GM21447 (cell line): ENCODE measurements at regions not wholly inside any gene's neighbourhood (a gene's known extent, or its start where the extent isn't known, plus 50 kb on each side); places are given as distances from the start of the nearest gene placed in this dataset.

Experiments
- ATAC-seq: cut with Tn5 transposase; IDR thresholded peaks from one replicate; pipeline ENCODE4 v1.9.1; 2021; ENCODE audit not compliant: unreplicated experiment

DNA sequence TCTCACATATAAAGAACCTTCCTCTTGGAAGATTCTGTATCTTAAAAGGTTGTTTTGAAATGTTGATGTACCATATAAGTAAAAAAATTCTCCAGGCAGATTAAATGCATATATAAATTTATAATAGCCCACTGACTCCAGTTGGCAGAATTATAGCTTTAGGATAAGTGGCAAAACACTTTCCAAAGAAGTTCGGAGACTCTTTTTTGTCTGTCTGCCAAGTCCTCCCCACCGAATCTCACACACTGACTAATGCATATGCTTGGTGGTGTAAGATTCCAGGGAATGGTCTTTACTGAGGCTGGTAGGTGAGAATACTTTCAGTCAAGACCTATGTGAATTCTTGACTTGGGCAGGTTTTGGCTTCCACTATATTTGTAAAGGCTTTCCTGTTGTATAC lies 724.3 kb upstream of the CXADR start:
- ATAC-seq, result no peak

DNA sequence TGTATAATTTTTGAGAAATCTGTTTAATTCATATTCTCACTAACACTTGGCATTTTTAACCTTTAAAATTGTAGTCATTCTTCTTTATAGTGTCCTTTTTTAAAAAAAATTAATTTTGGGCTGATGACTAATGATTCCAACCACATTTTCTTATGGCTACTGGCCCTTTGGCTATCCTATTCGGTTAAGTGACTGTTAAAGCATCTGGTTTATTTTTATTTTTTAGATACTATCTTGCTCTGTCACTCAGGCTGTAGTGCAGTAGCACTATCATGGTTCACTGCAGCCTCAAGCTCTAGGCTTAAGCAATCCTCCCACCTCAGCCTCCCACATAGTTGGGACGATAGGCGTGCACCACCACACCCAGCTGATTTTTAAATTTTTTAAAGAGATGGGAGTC lies 723.2 kb upstream of the CXADR start:
- no peak for ATAC-seq

DNA sequence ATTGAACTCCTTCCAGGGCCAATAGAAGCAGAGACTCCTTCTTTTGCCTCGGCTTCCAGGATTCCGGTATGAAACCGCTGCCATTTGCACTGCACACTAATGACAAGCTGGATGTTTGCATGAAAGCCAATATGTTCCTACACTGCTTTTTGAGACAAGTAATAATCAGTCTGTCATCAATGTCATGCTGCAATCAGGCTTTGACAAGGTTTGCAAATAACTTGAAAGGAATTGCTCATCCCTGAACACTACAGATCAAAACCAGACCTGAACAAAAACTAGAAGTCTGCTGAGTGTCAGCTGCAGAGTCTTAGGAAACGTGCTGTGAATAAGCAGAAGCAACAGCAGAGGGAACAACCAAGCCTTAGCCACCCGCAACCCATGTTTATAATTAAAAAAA lies 720.7 kb upstream of the CXADR start:
- no peak for ATAC-seq

DNA sequence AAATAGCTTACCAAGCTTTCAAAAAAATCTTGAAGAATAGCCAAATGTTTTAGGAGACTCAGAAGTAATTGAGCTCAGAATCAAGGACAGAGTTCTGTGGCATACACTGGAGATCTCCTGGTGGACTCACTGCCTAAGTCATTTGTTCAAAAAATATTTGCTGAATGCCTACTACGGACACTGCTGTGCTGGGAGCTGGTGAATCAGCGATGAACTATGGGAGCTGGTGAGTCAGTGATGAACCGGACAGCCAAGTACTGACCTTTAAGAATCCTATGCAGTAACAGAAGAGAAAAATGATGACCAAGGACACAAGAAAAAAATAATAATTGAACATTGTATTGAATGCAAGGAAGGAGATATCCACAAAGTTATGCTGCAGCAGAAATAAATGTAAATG lies 717.9 kb upstream of the CXADR start:
- no peak for ATAC-seq

DNA sequence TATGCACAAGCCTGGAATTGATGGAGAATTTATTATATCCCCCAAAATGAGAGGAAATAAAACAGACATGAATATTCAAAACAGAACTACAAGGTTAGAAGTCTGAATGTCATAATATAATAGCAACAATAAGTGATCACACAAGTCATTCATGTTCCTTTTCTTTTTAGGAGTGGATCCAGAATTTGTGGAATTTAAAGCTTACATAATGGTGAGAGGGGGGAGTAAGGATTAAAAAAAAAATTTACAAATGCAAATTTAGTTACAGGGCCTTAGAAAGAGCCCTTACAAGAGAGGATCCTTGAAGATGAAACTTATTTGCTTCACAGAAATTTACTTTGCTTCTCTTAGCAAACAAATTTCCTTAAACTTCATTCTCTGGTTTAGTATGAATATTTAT lies 716.1 kb upstream of the CXADR start:
- ATAC-seq, result no peak

DNA sequence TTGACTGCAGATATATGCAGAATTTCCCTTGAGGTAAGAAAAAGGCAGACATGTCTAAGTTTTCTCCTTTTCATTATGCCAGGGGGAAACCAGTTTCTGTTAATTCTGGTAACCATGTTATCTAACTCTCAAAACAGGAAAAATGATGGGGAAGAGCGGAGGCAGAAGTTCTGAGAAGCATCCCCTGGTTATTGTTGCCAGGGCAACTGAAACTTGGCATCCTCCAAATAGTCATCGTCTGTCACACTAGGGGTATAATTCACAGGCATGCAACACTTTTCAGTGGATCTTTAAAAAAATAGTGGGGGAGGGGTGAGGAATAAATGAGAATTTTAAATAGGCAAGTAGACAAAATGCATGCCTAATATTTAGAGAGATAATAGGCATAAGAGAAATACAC lies 715.3 kb upstream of the CXADR start:
- ATAC-seq, result no peak

DNA sequence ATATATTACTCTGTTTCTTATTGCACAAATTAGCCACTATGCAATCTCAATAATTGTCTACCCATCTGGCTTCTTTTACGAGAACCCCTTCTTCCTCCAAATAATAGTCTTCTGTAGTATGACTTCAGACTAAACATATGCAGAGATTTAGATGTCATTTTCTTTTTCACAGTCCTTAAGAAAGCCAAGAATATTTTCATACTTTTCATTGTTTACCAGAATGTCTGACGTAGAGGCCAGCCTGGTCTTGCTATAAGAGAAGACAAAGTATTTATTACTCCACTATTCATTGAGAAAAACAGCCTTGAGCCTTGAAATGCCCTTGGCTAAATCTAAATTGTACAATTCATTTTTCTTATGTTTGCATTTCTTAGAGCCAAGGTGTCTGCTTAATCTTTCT lies 714.9 kb upstream of the CXADR start:
- ATAC-seq, result no peak

DNA sequence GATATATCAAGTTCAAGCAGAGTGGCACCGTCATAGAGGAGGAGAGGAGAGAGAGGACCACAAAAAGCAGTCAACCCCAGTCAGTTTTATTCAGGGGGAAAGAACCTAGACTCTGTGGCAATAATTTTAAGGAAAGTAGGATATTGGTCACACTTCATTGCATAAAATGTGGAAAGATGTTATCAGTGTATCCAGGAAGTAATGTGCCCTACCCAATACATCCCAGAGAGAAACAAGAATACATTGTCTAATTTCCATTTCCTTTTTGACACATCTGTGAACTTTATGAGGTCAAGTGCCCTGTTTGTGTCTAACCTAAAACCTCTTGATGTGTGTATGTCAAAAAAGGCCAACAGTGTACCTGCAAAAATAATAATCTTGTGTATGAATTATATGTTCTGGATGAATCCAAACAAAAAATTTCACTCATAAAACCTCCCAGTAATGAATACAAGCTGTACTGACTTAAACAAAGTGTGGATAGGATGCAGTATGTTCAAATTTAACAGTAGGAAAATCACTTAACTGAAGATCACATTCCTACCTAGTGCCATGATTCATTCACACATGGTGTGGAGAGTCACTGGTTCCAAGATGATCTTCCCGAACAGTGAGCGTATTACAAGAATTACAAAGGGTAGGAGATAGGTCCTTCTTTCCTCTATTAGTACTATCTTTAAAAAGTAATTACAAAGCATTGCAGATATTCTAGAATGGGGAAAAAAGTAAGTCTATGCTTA lies 712.1 kb upstream of the CXADR start:
- no peak for ATAC-seq

DNA sequence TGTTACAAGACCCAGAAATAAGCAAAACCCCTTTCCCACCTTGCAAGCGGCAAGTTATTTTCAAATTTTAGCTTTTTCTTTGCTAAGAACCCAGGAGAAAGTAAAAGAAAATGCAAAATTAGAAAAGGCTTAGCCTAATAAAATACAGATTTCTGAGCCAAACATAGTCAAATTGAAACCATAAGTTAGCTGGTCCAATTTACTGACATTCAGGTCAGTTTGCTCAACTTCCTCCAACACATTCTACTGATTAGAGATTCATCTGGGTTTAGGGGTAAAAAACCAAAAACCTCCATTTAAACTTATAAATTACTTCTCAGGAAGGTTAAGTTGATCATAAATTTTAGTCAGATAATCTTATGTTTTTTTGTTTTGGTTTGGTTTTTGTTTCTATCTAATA lies 701.8 kb upstream of the CXADR start:
- ATAC-seq, result no peak

DNA sequence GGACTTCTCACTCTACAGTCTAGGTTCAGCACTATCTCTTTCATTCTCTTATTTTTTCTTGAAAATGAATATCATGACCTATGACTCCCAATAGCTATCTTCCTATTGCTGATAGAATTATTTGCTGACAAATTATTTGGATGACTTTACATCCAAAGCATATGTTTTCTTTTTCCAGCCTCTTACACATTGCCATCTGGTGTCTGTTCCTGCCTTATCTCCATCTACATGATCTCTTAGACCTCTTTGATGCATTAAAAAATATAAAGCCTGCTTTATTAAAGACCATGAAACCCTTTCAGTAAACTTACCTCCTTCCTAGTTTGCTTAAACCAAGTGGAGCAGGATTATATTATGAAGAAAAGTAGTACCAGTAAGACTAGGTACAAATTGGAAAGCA lies 700.9 kb upstream of the CXADR start:
- no peak for ATAC-seq

DNA sequence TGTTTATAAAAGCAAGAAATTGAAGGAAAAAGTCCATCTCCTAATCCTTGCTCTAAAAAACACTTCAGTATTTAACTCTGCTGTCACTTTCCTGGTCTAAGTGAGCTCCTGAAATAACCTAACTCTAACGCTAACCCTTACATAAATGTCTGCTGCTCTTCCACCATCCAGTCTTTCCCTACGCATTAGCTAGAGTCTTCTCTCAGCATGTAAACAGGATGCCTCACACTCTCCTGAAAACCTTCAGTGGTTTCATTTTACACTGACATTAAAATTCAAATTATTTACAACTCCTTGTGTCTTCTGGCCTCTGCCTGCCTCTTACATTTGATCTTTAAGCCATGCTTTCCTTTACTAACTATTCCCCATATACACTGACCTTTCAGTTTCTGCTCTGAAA lies 697.6 kb upstream of the CXADR start:
- ATAC-seq, result no peak

DNA sequence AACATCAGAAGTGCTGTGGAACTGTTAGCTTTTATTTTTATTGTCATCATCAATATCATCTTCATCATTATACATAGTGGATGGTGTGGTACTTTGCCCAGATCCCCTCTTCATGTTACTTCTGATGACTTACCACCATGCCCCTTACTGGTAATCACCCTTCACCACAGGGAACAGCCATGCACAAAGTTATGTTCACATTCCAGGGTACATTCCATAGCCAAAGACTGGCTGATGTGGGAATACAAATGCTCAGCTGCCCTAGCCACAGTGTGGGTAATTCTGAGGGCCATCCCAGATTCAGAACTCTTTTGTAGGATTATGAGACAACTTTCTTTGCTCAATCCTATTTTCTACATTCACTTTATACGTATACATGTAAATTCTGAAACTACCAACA lies 691.3 kb upstream of the CXADR start:
- ATAC-seq, result no peak

DNA sequence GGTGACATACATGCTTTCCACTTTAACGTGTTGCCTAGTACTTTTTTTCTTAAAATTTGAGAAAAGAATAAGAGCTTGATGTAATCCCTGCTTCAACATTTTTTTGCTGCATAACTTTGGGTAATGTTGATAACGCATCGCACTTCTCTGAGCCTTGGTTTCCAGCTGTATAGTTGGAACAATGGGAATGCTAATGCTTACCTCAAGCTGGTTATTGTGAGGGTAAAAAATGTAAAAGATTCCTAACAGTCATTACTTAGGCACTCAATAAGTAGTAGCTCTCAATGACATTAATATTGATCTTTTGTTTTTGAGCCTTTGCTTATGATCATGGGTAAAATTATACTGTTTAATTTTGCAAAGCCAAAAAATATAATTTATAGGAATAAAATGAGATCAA lies 683.3 kb upstream of the CXADR start:
- no peak for ATAC-seq

DNA sequence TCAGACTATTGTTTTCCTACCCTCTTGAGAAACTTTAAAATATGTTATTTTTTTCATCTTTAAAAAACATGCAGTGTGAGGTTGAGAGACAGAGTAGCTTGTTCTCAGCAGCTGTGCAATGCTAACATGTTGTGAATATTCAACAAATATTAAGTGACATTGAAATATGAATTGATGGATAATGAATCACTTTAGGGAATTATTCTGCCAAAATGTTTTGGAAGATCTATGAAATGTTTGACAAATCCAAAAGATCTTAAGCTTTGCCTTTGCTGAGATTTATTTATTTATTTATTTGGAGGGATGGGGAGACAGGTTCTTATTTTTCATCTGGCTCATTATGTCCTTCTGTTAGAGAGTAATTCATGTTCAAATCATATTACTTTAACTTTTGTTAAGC lies 680.1 kb upstream of the CXADR start:
- ATAC-seq, result no peak

DNA sequence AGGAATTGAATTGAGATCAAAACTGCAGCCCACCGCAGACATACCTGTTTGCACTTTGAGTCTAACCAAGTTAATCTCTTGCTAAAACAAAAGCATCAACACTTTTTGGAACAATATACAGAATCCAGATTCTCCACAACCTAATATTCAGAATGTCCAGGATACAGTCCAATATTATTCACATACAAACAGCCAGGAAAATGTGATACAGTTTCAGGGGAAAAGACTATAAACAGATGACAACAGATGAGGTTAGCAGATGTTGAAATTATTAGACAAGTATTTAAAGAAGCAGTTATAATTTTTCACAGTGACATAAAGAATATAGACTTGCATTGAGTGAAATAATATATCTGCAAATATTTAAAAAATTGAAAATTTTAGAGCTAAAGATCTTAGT lies 678.1 kb upstream of the CXADR start:
- no peak for ATAC-seq

DNA sequence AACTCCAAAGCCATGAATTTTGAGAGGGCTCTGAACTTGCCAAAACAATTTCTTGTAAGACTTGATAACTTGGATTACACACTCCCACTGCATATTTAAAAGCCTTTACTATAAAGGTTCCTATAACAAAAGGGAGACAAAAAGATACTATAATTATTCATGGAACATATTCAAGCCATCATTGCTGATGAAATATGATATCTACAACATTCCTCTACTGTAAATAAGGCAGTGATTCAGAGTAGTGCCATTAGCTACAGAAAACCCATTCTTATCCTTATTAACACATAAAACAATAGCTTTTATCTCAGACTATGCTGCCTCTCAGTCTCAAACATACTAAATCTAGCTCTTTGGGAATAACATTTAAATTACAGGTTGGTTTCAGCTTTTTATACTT lies 675.5 kb upstream of the CXADR start:
- ATAC-seq, result no peak

DNA sequence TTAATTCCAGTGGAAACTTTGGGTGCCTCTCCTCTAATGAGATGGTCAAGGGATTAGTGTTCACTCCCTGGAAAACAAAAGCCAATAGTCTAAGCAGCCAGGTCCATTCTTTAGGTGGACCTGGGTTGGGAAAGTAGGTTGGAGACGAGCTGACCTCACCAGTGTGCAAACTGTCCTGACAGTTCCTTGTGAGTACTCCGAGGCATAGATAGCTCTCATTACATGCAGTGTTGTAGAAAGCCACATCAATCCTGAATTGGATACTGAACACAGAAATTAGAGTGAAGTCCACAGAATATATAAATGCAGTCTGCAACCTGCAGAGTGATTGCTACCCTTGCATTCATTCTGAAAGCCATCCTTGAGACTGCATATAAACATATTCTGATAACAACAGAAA lies 675.1 kb upstream of the CXADR start:
- no peak for ATAC-seq

DNA sequence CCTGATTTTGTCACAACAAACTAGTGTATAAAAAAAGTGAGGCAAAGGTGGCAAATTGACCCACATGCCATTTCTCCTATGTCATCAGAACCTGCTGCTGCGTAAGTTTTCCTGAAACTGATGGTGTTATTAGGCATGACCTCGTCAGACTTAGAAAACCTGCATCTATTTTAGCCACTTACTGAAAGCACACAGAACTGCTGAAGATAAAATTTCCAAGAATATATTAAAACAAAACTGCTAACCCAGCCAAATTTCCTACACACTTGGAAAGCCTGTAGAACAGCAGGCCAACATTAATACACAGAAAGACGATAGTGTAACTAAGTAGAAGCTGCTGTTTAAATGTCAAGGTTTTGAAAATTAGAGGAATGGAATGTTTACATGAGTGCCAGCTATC lies 674.5 kb upstream of the CXADR start:
- no peak for ATAC-seq

DNA sequence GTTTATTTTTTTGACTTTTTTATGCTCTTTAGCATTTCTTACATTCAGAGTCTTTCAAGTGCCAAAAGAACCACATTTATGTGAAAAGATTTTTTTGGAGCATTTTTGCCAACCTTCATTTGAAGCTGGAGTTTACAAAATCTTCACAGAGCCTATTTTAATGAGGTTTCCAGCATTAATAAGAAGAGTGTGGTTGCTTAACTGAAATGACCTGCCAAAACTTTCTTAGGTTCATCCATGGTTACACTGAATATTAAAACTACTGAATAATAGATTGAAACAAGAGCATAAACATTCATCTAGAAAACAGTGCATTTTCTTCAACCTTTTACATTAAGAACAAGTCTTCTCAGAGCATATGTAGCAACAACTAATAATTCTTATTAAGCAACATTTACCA lies 672.3 kb upstream of the CXADR start:
- ATAC-seq, result no peak

DNA sequence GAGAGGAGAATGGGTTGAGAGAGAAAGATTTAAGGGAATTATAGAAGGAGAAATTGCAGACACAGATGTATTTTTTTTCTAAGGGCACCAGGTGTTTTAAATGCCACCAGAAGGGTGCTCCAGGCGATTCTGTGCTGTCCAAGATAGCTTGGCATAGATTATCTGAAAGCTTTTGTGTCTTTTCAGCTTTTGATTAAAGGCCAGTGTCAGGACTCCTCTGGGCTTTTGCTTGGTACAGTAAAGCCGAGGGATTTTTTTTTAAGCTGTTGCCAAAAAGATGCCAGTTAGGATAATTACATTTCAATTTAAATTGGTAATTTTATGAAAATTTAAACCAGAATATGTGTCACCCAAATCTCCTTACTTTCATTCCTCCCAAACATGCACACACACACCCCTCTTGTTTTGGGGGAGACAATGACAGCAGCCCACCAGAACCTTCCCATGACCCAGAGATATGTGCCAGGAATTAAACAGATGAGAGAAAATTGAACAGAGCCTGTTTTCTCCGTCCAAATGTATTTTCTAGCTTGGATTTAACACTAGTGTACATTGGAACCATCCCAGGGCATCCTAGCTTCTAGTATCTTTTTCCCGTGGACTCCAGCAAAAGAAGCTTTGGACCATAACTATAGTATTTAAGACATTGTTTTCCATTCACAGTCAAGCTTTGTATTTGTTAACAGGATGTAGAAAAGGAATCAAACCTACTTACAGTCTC lies 670.7 kb upstream of the CXADR start:
- ATAC-seq, result no peak

DNA sequence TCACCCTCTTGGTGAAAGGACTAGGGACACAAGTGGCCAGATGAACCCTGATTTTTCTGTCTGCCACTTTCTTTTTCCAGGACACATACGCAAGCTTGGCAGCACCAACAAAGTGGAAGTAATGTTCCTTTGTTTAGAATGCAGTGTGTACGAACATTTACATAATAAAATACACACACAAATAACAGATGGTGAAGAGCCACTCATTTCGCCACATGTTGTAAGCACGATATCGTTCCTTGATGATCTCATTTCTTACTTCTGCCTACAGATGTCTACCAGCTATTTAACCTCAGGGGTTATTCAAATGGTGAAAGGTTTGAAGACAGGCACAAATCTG lies 670.2 kb upstream of the CXADR start:
- ATAC-seq, result no peak

DNA sequence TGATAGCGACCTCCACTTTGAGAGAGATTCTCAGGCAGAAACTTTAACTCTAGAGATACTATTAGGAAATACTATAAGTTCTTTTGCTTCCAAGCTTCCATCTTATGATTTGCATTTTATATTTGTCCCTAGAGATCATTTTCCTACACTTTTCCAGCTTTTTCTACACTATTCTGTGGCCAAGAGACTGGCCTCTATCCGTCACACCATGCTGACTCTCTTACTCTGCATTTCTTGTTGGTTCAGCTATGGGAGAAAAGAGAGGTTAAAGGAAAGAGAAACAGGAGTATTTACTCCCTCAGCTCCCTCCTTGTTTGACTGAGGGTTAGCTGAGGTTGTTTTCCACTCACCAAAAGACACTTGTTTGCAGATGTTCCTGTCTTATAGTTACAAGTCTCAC lies 665.6 kb upstream of the CXADR start:
- ATAC-seq, result no peak

DNA sequence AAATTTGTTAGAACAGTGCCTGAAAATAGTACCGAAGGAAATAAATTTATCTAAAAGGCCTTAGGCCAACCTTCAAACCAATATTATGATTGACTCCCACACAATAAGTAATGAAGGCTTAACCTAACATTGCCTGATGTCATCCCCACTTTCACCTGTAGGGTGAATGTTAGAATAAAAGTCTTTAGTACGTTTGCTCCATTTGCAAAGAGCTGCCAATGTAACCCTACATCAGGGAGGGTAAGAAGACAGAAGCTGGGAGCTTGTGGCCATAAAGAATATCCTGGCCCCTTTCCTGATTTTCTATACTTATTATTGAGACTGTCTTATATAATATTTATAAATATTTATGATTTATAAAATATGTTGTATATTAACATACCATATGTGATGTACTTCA lies 661.8 kb upstream of the CXADR start:
- no peak for ATAC-seq
